ENCODE measurements at regions not wholly inside any gene's neighbourhood (a gene's known extent, or its start where the extent isn't known, plus 50 kb on each side); places are given as distances from the start of the nearest gene placed in this dataset.

DNA sequence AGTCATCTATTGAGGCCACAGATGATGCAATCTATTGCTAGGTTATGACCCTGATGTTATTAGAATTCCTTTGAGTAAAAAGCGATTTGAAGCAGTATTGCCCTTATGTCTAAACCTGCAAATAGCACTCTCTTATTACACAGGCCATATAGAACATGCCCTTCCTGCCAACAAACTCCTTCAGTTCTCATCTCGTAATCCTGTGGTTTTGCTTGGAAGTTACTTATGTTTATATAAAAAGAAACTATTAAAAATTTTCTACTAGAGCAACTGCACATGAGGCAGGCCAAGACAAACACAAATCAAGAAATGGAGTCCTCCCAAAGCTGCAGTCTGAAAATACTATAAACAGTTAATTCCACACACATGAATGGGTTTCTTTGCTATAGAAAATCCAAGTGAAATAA lies 1200.2 kb downstream of the LRFN5 start:
- 36% methylated on average over 2 of the region's 2 CpGs for WGBS (ENCODE audit: missing lambda C conversion rate)
- POLR2A ChIA-PET = no interaction called here
- no peak overlapping the region for H3K27ac ChIP-seq
- CTCF ChIA-PET = no interaction called here
- no peaks in the 10 kb centered on the region for H3K9me3 ChIP-seq
- DNase-seq (ENCODE audit: low read depth in 1 of 2, low spot score in 1 of 2) (no peak), FAIRE-seq (no peak), ATAC-seq (no peak)
- TF ChIP-seq RARB (CRISPR knock-in tag; IDR thresholded peaks at IDR 0.05) = no peak
- TF ChIP-seq ZC3H11A (IDR thresholded peaks at IDR 0.05) = no peak
- TF ChIP-seq HEYL (CRISPR knock-in tag; IDR thresholded peaks at IDR 0.05) = no peak
- no peak for TF ChIP-seq POLR2A (IDR thresholded peaks at IDR 0.05; ENCODE audit: low read length)
- TF ChIP-seq POLR2AphosphoS2 (conservative IDR thresholded peaks at IDR 0.05; ENCODE audit: low read length) = no peak
- TF ChIP-seq MYC (IDR thresholded peaks at IDR 0.05; ENCODE audit: borderline replicate concordance, low read length) = no peak
- no peak for TF ChIP-seq TP53 (CRISPR knock-in tag; IDR thresholded peaks at IDR 0.05)
- no peak for TF ChIP-seq GATA3 (IDR thresholded peaks at IDR 0.05; ENCODE audit: borderline replicate concordance)
- TF ChIP-seq NFE2L2 (conservative IDR thresholded peaks at IDR 0.05; ENCODE audit: low read length) = no peak
- TF ChIP-seq FOSL2 (IDR thresholded peaks at IDR 0.05) = no peak
- no peak for TF ChIP-seq FOSL2 (CRISPR knock-in tag; IDR thresholded peaks at IDR 0.05)
- TF ChIP-seq NR3C1 (IDR thresholded peaks at IDR 0.05) = no peak
- no peak for TF ChIP-seq ESRRA (IDR thresholded peaks at IDR 0.05; ENCODE audit: borderline replicate concordance, low read length)
- TF ChIP-seq, protein P1, sequence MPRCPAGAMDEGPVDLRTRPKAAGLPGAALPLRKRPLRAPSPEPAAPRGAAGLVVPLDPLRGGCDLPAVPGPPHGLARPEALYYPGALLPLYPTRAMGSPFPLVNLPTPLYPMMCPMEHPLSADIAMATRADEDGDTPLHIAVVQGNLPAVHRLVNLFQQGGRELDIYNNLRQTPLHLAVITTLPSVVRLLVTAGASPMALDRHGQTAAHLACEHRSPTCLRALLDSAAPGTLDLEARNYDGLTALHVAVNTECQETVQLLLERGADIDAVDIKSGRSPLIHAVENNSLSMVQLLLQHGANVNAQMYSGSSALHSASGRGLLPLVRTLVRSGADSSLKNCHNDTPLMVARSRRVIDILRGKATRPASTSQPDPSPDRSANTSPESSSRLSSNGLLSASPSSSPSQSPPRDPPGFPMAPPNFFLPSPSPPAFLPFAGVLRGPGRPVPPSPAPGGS (IDR thresholded peaks at IDR 0.05) = no peak
- no peak for TF ChIP-seq PHF8 (IDR thresholded peaks at IDR 0.05; ENCODE audit: borderline replicate concordance, low read depth)
- TF ChIP-seq ZFP36 (IDR thresholded peaks at IDR 0.05; ENCODE audit: borderline replicate concordance, partially characterized antibody) = no peak
- H3K4me1 ChIP-seq = no peaks in the 10 kb centered on the region
- no peak overlapping the region for H3K4me3 ChIP-seq
- H3K4me2 ChIP-seq = no peak overlapping the region

- H3K27ac ChIP-seq = no peak overlapping the region
- POLR2A ChIA-PET = no interaction called here
- no peak for ATAC-seq
- DNase-seq (ENCODE audit: low read depth in 1 of 2, low spot score in 1 of 2) = no peak
- no peaks in the 10 kb centered on the region for H3K9me3 ChIP-seq
- CTCF ChIA-PET = no interaction called here
- FAIRE-seq = no peak
- WGBS (ENCODE audit: missing lambda C conversion rate) = 48% methylated on average over 4 of the region's 4 CpGs
- H3K4me3 ChIP-seq = no peak overlapping the region
- no peak overlapping the region for H3K4me2 ChIP-seq
- no peak for TF ChIP-seq HOXA7 (CRISPR knock-in tag; IDR thresholded peaks at IDR 0.05)
- TF ChIP-seq, protein P2, sequence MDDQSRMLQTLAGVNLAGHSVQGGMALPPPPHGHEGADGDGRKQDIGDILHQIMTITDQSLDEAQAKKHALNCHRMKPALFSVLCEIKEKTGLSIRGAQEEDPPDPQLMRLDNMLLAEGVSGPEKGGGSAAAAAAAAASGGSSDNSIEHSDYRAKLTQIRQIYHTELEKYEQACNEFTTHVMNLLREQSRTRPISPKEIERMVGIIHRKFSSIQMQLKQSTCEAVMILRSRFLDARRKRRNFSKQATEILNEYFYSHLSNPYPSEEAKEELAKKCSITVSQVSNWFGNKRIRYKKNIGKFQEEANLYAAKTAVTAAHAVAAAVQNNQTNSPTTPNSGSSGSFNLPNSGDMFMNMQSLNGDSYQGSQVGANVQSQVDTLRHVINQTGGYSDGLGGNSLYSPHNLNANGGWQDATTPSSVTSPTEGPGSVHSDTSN (IDR thresholded peaks at IDR 0.05) = no peak
- TF ChIP-seq EHF (CRISPR knock-in tag; IDR thresholded peaks at IDR 0.05) = no peak
- TF ChIP-seq, protein P3, sequence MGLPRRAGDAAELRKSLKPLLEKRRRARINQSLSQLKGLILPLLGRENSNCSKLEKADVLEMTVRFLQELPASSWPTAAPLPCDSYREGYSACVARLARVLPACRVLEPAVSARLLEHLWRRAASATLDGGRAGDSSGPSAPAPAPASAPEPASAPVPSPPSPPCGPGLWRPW (IDR thresholded peaks at IDR 0.05) = no peak
- no peak for TF ChIP-seq KDM1A (IDR thresholded peaks at IDR 0.05; ENCODE audit: low read depth)
- no peak for TF ChIP-seq KDM5A (IDR thresholded peaks at IDR 0.05)
- TF ChIP-seq MAZ (IDR thresholded peaks at IDR 0.05; ENCODE audit: borderline replicate concordance, low read depth, low read length) = no peak
- TF ChIP-seq, protein P4, sequence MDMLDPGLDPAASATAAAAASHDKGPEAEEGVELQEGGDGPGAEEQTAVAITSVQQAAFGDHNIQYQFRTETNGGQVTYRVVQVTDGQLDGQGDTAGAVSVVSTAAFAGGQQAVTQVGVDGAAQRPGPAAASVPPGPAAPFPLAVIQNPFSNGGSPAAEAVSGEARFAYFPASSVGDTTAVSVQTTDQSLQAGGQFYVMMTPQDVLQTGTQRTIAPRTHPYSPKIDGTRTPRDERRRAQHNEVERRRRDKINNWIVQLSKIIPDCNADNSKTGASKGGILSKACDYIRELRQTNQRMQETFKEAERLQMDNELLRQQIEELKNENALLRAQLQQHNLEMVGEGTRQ (IDR thresholded peaks at IDR 0.05) = no peak
- no peak for TF ChIP-seq GATA3 (IDR thresholded peaks at IDR 0.05; ENCODE audit: borderline replicate concordance)
- TF ChIP-seq RARB (CRISPR knock-in tag; IDR thresholded peaks at IDR 0.05) = no peak
- TF ChIP-seq ATOH8 (CRISPR knock-in tag; IDR thresholded peaks at IDR 0.05; ENCODE audit: low read depth) = no peak
- no peak for TF ChIP-seq SMC3 (IDR thresholded peaks at IDR 0.05)
- no peak for TF ChIP-seq RAD21 (conservative IDR thresholded peaks at IDR 0.05 in 1 of 2, IDR thresholded peaks at IDR 0.05 in 1 of 2)
- no peak for TF ChIP-seq MAFK (IDR thresholded peaks at IDR 0.05; ENCODE audit: partially characterized antibody)
- no peak for TF ChIP-seq TP53 (CRISPR knock-in tag; IDR thresholded peaks at IDR 0.05)
- no peak for TF ChIP-seq FOSB (CRISPR knock-in tag; IDR thresholded peaks at IDR 0.05)
- TF ChIP-seq, protein P5, sequence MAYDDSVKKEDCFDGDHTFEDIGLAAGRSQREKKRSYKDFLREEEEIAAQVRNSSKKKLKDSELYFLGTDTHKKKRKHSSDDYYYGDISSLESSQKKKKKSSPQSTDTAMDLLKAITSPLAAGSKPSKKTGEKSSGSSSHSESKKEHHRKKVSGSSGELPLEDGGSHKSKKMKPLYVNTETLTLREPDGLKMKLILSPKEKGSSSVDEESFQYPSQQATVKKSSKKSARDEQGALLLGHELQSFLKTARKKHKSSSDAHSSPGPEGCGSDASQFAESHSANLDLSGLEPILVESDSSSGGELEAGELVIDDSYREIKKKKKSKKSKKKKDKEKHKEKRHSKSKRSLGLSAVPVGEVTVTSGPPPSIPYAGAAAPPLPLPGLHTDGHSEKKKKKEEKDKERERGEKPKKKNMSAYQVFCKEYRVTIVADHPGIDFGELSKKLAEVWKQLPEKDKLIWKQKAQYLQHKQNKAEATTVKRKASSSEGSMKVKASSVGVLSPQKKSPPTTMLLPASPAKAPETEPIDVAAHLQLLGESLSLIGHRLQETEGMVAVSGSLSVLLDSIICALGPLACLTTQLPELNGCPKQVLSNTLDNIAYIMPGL (CRISPR knock-in tag; IDR thresholded peaks at IDR 0.05; ENCODE audit: borderline replicate concordance) = no peak
- no peak for TF ChIP-seq ZSCAN20 (CRISPR knock-in tag; IDR thresholded peaks at IDR 0.05)
- TF ChIP-seq NR3C1 (IDR thresholded peaks at IDR 0.05) = no peak
- TF ChIP-seq HEYL (CRISPR knock-in tag; IDR thresholded peaks at IDR 0.05) = no peak
- H3K4me1 ChIP-seq = no peaks in the 10 kb centered on the region
Measured at GRCh38 chr14:42804141-42804540, 1197.5 kb downstream of the LRFN5 start.
